GM04503 (cell line): ENCODE measurements at regions not wholly inside any gene's neighbourhood (a gene's known extent, or its start where the extent isn't known, plus 50 kb on each side); places are given as distances from the start of the nearest gene placed in this dataset.
"Not testable (repeated sequence)": the region's sequence is repeated elsewhere in the genome, so short reads cannot be mapped to it uniquely, and the experiment has no call there.

Source experiments
- DNase-seq: peaks from one replicate; pipeline ENCODE4 v3.0.0-alpha.2; 2012; ENCODE audit warnings: low read depth

DNA sequence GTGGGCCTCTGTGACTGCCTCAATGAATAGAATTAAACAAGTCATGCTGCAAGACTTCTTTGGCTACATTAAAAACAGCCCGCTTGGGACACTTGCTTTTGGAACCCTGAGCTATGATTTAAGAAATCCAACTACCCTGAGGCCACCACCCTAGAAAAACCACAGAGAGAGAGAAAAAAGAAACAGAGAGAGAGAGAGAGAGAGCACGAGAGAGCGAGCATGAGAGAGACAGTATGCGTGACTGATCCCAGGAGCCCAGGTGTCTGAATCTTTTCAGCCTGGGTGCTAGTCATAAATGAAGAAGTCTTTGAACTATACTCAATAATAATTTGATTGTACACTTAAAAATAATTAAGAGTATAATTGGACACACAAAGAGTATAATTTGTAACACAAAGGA, 123.1 kb upstream of the FREM1 start:
- DNase-seq: no peak

- no peak for DNase-seq
These were observed 122.6 kb upstream of the FREM1 start for GRCh38 chr9:15032860-15033259.

GRCh38 chr9:15021146-15021545, 110.9 kb upstream of the FREM1 start:
- no peak for DNase-seq

- DNase-seq: no peak
These were observed 107.9 kb upstream of the FREM1 start for GRCh38 chr9:15018096-15018637.

- no peak for DNase-seq
These were observed 100.4 kb upstream of the FREM1 start for GRCh38 chr9:15010581-15010980.

- no peak for DNase-seq
These were observed 97.5 kb upstream of the FREM1 start for GRCh38 chr9:15007698-15008097.

GRCh38 chr9:14994738-14995137, 84.5 kb upstream of the FREM1 start:
- DNase-seq: no peak

- DNase-seq: no peak
These were observed 83.8 kb upstream of the FREM1 start for GRCh38 chr9:14993901-14994554.

- no peak for DNase-seq
These were observed 83.0 kb upstream of the FREM1 start for GRCh38 chr9:14993061-14993800.

DNA sequence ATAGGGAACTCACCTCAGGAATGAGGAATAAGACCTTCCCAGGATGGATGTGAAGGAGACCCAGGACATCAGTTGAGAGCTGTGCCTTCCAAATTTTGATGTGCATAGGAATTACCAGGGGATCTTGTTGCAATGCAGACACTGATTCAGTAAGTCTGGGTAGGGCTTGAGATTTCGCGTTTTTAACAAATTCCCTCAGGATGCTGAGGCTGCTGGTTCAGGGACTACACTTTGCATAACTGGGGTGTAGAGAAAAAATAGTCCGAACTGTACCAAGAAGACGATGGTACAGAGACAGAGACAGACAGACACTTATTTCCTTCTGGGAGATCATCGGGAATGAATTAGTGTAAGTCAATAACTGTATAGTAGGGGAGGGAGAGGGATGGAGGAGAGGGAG, 82.3 kb upstream of the FREM1 start:
- DNase-seq: no peak

DNA sequence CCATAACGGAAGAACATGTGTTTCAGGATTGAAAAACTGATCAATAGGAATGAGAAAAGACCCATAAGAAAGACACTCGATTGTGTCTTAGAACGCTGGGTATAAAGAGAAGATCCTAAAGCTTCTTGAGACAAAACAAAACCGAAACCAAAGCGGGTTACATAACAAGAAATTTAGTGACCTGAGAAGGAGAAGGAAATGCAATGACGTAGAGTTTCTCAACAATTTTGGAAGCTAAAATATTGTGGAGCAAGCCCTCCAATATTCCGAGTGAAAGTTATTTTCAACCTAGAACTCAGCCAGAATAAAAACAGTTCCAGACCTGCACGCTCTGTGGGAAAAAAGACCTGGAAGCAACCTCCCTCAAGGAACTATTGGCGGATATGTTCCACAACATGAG, 81.9 kb upstream of the FREM1 start:
- DNase-seq: no peak

- DNase-seq: not testable (repeated sequence)
These were observed 80.4 kb upstream of the FREM1 start for GRCh38 chr9:14990647-14991046.

- no peak for DNase-seq
These were observed 79.6 kb upstream of the FREM1 start for GRCh38 chr9:14989811-14990210.

DNA sequence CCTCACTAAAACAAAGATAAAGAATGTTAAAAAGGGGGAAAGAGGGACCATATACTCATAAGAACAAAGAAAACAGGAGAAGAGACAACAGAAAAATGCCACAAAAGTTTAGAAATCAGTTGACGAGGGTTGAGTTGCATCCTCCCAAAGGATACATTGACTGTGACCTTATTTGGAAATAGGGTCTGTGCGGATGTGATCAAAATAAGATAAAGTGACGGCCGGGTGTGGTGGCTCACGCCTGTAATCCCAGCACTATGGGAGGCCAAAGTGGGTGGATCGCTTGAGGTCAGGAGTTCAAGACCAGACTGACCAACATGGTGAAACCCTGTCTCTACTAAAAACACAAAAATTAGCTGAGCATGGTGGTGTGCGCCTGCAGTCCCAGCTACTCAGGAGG, 79.1 kb upstream of the FREM1 start:
- DNase-seq: not testable (repeated sequence)

DNA sequence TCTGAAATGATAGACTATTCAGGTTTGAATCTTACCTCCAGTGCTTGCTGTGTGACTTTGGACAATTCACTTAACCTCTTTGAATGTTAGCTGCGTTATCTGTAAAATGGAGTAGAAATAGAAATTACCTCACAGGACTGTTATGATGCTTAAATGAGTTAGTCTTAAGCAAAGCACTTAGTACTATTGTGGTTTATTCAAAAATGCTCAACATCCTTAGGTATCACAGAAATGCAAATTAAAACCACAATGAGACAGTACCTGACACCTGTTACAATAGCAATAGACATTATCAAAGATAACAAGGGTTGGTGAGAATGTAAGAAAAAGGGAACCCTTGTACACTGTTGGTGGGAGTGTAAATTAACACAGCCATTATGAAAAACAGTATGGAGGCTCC, 77.6 kb upstream of the FREM1 start:
- DNase-seq: no peak

DNA sequence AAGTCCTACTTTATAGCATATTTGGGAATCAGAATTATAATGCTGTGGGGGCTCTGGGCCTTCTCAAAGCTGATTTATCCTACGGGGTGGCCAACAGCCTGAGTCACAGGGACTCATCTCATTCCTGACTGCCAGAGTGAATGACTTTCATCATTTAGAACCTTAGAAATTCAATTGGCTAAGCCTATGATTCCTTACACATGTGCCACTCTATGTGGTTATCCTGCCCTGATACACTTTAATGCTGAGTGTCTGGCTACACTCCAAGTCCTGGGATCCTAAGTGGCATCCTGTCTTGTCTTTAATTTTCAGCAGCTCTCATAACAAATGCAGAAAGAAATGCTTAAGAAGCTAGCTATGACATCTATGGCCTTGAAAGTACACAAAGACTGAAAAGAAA, 75.2 kb upstream of the FREM1 start:
- no peak for DNase-seq

GRCh38 chr9:14983599-14983998, 73.4 kb upstream of the FREM1 start:
- DNase-seq: no peak

DNA sequence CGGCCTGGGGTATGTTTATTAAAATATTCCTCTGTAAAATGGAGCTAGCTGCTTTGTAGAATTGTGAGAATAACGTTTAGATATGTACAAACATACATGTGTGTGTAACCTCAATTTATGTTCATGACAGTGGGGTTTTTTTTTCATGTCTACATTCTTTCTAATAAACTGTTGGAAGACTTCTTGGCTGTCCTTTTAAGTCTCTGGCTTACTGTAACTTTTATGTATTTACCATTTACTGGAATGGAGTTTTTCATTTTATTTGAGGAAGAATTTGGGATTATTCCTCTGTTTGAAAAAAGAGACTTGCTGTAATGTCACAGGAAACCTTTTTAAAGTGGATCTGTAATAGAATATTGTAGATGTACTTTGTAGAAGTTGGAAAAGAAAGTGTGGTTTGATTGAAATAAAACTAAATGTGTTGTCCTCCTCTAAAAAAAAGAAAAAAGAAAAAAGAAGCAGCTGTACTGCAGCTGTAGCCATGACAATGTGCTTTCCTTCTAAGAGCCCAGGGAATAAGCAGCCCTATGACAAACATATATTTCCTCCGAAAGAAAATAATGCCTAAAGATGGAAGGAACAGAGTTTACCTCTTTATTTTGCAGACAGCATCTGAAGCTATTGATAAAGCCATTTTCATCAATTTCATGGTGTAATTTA, 71.2 kb upstream of the FREM1 start:
- DNase-seq: no peak

- no peak for DNase-seq
These were observed 68.1 kb upstream of the FREM1 start for GRCh38 chr9:14978022-14979000.

DNA sequence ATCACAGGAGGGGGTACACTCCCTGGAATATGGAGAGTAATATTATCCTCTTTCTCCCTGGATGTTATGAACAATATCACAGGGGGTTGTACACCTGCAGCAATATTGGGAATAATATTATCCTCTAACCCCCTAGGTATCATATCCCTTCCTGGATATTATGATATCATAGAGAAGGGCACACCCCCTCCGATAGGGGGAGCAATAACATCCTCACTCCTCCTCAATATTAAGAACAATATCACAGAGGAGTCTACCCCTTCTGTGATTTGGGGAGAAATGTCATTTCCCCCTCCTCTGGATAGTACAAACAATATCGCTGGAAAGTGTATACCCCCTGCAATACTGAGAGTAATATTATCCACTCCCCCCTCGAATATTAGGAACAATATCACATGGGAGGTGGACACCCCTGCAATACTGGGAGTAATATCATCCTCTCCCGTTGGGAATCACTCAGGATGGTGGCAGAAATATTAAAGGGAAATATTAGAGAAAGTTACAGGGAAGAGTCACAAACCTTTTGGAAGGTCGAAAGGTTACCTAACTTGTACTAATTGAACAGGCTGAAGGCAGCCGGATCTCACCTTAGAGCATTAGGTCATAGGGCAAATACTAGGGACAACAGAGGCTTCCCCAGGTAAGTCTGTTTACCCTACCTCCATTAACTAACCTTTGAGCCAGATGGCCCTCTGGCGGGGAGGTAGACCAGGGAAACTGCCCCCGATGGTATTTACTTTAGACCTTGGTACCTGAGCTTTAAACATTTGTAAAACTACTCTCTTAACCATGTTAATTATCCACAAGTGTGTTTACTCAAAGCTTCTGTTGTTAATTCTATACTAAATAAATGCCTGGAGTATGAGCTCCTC, 57.5 kb upstream of the FREM1 start:
- no peak for DNase-seq
